Nephron (organoid): ENCODE measurements at regions not wholly inside any gene's neighbourhood (a gene's known extent, or its start where the extent isn't known, plus 50 kb on each side); places are given as distances from the start of the nearest gene placed in this dataset.

ENCODE experiments used
- H3K27ac Mint-ChIP-seq, 3 experiments: 2 replicates each; pipeline ENCODE4 v1.8.0; 2020; ENCODE audit warnings: mixed read lengths in 3 of 3, mild to moderate bottlenecking in 2 of 3, moderate library complexity in 1 of 3
- H3K27me3 Mint-ChIP-seq: 2 replicates; pipeline ENCODE4 v1.8.0; 2021; ENCODE audit warnings: low read depth, mild to moderate bottlenecking, moderate library complexity, mixed read lengths
- H3K36me3 Mint-ChIP-seq: 2 replicates; pipeline ENCODE4 v1.8.0; 2020; ENCODE audit warnings: low read depth, mixed read lengths
- H3K4me1 Mint-ChIP-seq: 2 replicates; pipeline ENCODE4 v1.8.0; 2020; ENCODE audit warnings: mixed read lengths
- H3K4me3 Mint-ChIP-seq, 3 experiments: 2 replicates each; pipeline ENCODE4 v1.8.0; 2020; ENCODE audit warnings: mild to moderate bottlenecking in 3 of 3, mixed read lengths in 3 of 3, moderate library complexity in 2 of 3
- H3K9me3 Mint-ChIP-seq: 2 replicates; pipeline ENCODE4 v1.8.0; 2020; ENCODE audit warnings: mixed read lengths
- CTCF ChIP-seq, 3 experiments: fragments of 200-600 bp; sonication (generic); IDR thresholded peaks; one replicate each; pipeline ENCODE4 v1.5.0; 2021; ENCODE audit warnings: antibody characterized with exemption in 3 of 3; ENCODE audit not compliant: unreplicated experiment in 3 of 3

DNA sequence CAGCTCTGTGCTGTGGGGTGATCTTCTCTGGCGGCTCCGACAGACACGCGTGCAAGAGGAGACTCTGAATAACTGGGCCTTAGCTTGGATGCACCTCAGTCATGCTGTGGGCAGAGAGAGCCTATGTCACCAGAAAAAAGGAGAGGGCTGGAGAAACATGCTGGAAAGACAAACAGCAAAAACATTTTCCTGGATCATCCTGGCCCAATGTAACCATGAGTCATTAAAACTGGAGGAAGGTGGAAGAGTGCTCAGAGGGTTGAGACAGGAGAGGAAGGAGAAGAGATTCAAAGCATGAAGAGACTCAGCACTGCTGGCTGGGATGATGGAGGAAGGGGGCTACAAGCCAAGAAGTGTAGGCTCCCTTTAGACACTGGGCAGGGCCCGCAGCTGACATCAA lies 292.0 kb downstream of the CDH26 start:
- Mint-ChIP-seq H3K4me1 (peaks cover 5% of the 10 kb centered on the region), H3K4me3 (no peak overlapping the region), H3K27me3 (peaks cover 27% of the 10 kb centered on the region), H3K9me3 (no peaks in the 10 kb centered on the region), H3K36me3 (no peaks in the 10 kb centered on the region), H3K27ac (no peak overlapping the region)
- no peak for TF ChIP-seq CTCF (IDR thresholded peaks at IDR 0.05; ENCODE audit: unreplicated experiment in 3 of 3)

DNA sequence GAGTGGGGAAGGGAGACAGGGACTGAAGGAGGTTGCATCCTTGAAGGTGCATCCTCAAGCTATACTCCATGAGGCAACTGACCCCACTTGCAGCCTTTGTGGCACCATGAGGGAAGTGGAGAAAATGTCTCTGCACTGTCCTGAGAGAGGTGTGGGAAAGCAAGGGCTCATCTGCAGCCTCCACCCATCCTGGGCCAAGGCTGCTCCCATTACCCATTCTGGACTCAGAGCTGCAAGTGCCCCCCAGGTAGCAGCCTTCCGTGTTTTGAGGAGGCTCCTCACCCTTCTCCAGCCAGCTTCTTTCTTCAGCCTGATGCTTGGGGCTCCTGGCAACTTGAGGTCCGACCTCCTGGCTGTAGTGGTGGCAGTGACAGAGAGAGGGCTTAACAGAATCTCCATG lies 294.6 kb downstream of the CDH26 start:
- peaks cover 8% of the 10 kb centered on the region for H3K4me1 Mint-ChIP-seq
- peaks cover 53% of the 10 kb centered on the region for H3K27me3 Mint-ChIP-seq
- no peak overlapping the region for H3K27ac Mint-ChIP-seq
- no peak for TF ChIP-seq CTCF (IDR thresholded peaks at IDR 0.05; ENCODE audit: unreplicated experiment in 3 of 3)
- no peaks in the 10 kb centered on the region for H3K9me3 Mint-ChIP-seq
- no peaks in the 10 kb centered on the region for H3K36me3 Mint-ChIP-seq
- H3K4me3 Mint-ChIP-seq, result no peak overlapping the region

- H3K9me3 Mint-ChIP-seq, result no peaks in the 10 kb centered on the region
- H3K27ac Mint-ChIP-seq, result no peak overlapping the region
Measured at GRCh38 chr20:60253471-60253870, 295.2 kb downstream of the CDH26 start.

DNA sequence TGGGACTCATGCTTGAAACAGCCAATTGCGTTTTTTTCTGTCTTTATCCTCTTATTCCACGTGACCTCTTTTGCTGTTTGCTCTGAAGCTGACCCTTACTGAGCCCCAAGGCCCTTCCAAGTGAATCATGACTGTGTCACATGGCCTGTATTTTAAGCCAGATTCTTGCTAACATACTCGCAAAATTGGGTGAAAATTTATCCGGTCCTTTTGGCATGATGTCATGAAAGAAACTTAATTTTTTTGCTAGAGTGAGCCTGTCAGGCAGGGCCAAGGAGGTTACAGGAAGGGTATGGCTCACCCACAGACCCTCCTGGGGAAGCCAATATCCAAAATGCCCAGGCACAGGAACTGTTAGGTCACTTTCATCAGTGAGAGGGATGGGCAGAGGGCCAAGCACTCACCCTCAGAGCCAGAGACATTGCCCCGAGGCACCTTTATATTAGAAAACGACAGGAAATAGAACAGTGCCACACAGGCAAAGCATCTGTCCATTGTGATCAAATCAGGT lies 296.7 kb downstream of the CDH26 start:
- no peaks in the 10 kb centered on the region for H3K36me3 Mint-ChIP-seq
- H3K9me3 Mint-ChIP-seq, result no peaks in the 10 kb centered on the region
- no peak overlapping the region for H3K27ac Mint-ChIP-seq
- TF ChIP-seq CTCF (IDR thresholded peaks at IDR 0.05; ENCODE audit: unreplicated experiment in 3 of 3), result no peak
- H3K4me3 Mint-ChIP-seq, result no peak overlapping the region
- peaks cover 8% of the 10 kb centered on the region for H3K4me1 Mint-ChIP-seq
- H3K27me3 Mint-ChIP-seq, result peaks cover 60% of the 10 kb centered on the region

More at GRCh38 chr20:60253471-60253870, 295.2 kb downstream of the CDH26 start:
- TF ChIP-seq CTCF (IDR thresholded peaks at IDR 0.05; ENCODE audit: unreplicated experiment in 3 of 3), result no peak
- H3K27me3 Mint-ChIP-seq, result peaks cover 57% of the 10 kb centered on the region
- no peaks in the 10 kb centered on the region for H3K36me3 Mint-ChIP-seq
- no peak overlapping the region for H3K4me3 Mint-ChIP-seq
- H3K4me1 Mint-ChIP-seq, result peaks cover 8% of the 10 kb centered on the region

- Mint-ChIP-seq H3K27me3 (peaks cover 59% of the 10 kb centered on the region), H3K4me1 (peaks cover 8% of the 10 kb centered on the region), H3K4me3 (no peak overlapping the region), H3K9me3 (no peaks in the 10 kb centered on the region), H3K36me3 (no peaks in the 10 kb centered on the region), H3K27ac (no peak overlapping the region)
- no peak for TF ChIP-seq CTCF (IDR thresholded peaks at IDR 0.05; ENCODE audit: unreplicated experiment in 3 of 3)
Measured at GRCh38 chr20:60255415-60255814, 297.2 kb downstream of the CDH26 start.

DNA sequence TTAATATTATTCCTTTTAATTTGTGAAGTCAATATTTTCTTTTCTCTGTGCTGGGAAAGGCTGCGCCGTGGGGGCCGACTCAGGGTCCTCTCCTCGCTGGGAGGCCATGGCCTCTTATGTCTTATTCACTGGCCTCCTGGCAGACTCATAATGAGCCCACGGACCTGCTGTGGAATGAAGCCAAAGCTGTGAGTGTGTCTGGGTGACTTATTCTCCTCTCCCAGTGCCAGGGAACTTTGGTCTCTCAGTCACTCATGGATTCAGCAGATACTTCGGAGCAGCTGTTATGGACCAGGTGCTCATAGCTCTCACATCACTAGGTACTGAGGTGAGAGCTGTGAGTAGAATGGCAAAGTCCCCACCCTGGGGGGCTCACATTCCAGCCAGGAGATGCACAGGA lies 297.6 kb downstream of the CDH26 start:
- Mint-ChIP-seq H3K4me1 (peaks cover 8% of the 10 kb centered on the region), H3K9me3 (no peaks in the 10 kb centered on the region), H3K27ac (no peak overlapping the region), H3K27me3 (peaks cover 54% of the 10 kb centered on the region), H3K4me3 (no peak overlapping the region), H3K36me3 (no peaks in the 10 kb centered on the region)
- no peak for TF ChIP-seq CTCF (IDR thresholded peaks at IDR 0.05; ENCODE audit: unreplicated experiment in 3 of 3)
